ENCODE measurements at regions not wholly inside any gene's neighbourhood (a gene's known extent, or its start where the extent isn't known, plus 50 kb on each side); places are given as distances from the start of the nearest gene placed in this dataset.

DNA sequence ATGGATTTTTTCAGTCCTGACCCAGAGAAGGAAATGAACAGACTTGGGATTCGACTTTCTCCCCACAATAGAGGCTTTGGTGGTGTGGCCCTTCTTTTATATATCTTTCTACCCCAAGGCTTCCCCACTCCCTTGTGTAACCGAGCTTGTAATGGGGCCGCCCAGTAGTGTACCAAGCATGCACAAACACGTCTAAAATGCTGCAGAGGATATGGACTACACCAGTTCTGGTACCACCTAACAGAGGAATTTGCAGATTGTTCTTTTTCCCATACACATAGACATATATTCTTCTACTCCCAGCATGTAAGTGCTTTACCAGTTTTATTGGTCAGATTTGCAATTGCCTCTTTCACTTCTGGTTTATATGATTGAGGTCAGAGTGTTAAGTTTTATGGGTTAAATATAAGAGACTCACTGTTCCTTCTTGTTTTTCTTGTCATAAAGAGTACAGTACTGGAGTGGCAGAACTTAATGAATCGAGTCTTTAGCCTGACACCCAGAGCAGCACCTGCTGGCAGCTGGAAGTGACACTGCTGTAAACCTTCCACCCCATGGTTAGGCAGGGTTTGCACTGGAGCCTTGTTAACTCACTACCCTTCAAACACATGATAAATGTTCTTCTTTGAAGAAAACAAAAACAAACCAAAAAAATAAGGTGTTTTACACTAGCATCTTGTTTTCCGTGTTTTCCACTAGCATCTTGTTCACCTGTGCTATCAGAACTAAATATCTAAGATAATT lies 198.6 kb downstream of the PTPRC start:
- FAIRE-seq = no peak
- ChIA-PET SMC1A (ENCODE audit: uncharacterized antibody, unreplicated experiment) (interaction anchor here (1.1 to 1.6 kb wide), 5 partner anchors 9 to 276 kb away, joined by 3 to 4 read pairs (median 4); no protein-coding TSS in a partner anchor), POLR2A (interaction anchor here (1.2 kb wide), 1 partner anchor 11 kb away, joined by 3 read pairs; no protein-coding TSS in a partner anchor), RAD21 (ENCODE audit: unreplicated experiment) (interaction anchor here (0.6 to 1.1 kb wide), 2 partner anchors 275 to 405 kb away, joined by 3 read pairs; no protein-coding TSS in a partner anchor), CTCF (interaction anchor here (0.9 kb wide), 1 partner anchor 10 kb away, joined by 3 read pairs; no protein-coding TSS in a partner anchor)
- 8% methylated on average over 6 of the region's 6 CpGs for WGBS (ENCODE audit: insufficient coverage, insufficient replicate concordance, low lambda C conversion rate, missing lambda C conversion rate)
- H4K20me1 ChIP-seq (ENCODE audit: control insufficient read depth, insufficient read depth) = no peaks in the 10 kb centered on the region
- no peaks in the 10 kb centered on the region for H3K27me3 ChIP-seq (replicated peaks in 1 of 2; ENCODE audit: control insufficient read depth in 2 of 2, insufficient read depth in 2 of 2, low read length in 1 of 2)
- no peak for DNase-seq (ENCODE audit: low read depth, low spot score)
- no peak overlapping the region for H3K9ac ChIP-seq (ENCODE audit: control insufficient read depth, insufficient read depth, low read length)
- BruUV-seq (replicated peaks) = no TSS peak
- no peak overlapping the region for H2AFZ ChIP-seq (ENCODE audit: control insufficient read depth, low read depth, low read length)
- intact Hi-C loops (cut with micrococcal nuclease; ENCODE audit: unreplicated experiment) = loop anchor here (2.0 kb wide), 1 partner anchor 19 kb away; no protein-coding TSS in a partner anchor
- ATAC-seq = peak; percentile 58
- H3K9me3 ChIP-seq (replicated peaks; ENCODE audit: control insufficient read depth, insufficient read depth, low read length) = no peaks in the 10 kb centered on the region
- in situ Hi-C loops (cut with MboI) = no loop called here
- no peak overlapping the region for H3K4me3 ChIP-seq
- H3K4me1 ChIP-seq (ENCODE audit: control insufficient read depth, insufficient read depth, low read length) = no peaks in the 10 kb centered on the region
- TF ChIP-seq CUX1 (IDR thresholded peaks at IDR 0.05; ENCODE audit: insufficient replicate concordance, low read depth, low read length) (no peak), PAX5 (IDR thresholded peaks at IDR 0.05; ENCODE audit: borderline replicate concordance, low read depth, low read length) (no peak), SP1 (IDR thresholded peaks at IDR 0.05; ENCODE audit: low read depth, low read length) (no peak), NRF1 (conservative IDR thresholded peaks at IDR 0.05; ENCODE audit: low read depth, low read length) (no peak), STAT1 (conservative IDR thresholded peaks at IDR 0.05) (no peak), CHD1 (IDR thresholded peaks at IDR 0.05; ENCODE audit: low read depth, low read length) (no peak), HCFC1 (IDR thresholded peaks at IDR 0.05; ENCODE audit: low read length) (no peak), GABPA (IDR thresholded peaks at IDR 0.05; ENCODE audit: low read depth) (no peak), KAT2A (conservative IDR thresholded peaks at IDR 0.05; ENCODE audit: control insufficient read depth, low read depth, low read length) (no peak), BRCA1 (IDR thresholded peaks at IDR 0.05; ENCODE audit: low read depth, low read length) (no peak), JUND (IDR thresholded peaks at IDR 0.05; ENCODE audit: low read depth, low read length) (no peak)
- no peak overlapping the region for H3K4me2 ChIP-seq (ENCODE audit: control insufficient read depth, insufficient read depth)
- H3K36me3 ChIP-seq (ENCODE audit: control insufficient read depth in 2 of 2, insufficient read depth in 2 of 2, low read length in 1 of 2) = no peaks in the 10 kb centered on the region
- H3K27ac ChIP-seq (ENCODE audit: control insufficient read depth, insufficient read depth) = no peak overlapping the region
- no peaks in the 10 kb centered on the region for H3K79me2 ChIP-seq (ENCODE audit: control insufficient read depth, insufficient read depth, low read length)
